HG03469 (cell line): ENCODE measurements at regions not wholly inside any gene's neighbourhood (a gene's known extent, or its start where the extent isn't known, plus 50 kb on each side); places are given as distances from the start of the nearest gene placed in this dataset.

ENCODE experiments used
- ATAC-seq: cut with Tn5 transposase; IDR thresholded peaks from one replicate; pipeline ENCODE4 v1.9.1; 2021; ENCODE audit warnings: mild to moderate bottlenecking, moderate library complexity, moderate number of reproducible peaks; ENCODE audit not compliant: unreplicated experiment

DNA sequence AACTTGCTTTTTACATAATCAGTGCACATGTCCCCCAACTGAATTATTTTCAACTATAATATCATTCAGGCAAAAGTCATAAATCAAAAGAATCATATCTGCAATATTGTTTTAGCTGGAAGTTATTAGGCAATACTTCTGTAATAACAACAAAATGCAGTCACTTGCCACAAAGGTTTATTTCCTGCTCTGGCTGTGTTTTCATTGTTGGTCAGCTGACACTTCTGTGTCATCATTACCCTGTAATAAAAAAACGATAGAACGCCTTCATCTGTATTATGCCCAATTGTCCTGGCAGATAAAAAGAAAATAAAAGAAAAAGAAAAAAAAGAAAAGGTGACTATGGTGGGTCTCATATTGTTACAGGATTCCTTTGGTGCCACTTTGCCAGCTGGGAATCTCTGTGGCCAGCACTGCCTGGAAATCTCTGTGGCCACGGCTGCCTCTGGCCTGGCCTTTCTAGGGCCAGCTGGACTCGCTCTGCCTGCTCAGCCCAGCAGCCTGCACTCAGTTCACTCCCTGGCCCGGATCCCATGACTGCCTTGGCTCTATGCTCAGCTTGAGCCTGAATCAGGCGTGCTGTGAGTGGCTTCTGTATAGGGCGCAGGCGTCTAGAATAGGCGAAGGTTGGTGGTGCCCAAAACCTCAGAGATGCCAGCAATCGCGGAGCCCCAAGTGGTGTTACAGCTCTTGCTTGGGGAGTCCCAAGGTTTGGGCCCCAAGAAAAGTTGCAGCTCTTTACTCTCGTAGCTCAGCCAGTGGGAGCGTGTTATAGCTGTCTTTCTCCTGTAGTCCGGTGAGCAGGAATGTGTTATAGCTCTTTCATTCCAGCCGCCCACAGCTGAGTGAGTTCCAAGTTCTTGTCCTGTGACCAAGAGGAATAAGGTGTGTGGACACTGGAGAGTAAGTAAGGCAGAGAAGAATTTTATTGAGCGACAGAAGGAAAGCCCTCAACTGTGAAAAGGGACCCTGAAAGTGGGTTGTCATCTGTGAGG is 1227.1 kb downstream of the SLITRK1 start:
- ATAC-seq, result no peak

DNA sequence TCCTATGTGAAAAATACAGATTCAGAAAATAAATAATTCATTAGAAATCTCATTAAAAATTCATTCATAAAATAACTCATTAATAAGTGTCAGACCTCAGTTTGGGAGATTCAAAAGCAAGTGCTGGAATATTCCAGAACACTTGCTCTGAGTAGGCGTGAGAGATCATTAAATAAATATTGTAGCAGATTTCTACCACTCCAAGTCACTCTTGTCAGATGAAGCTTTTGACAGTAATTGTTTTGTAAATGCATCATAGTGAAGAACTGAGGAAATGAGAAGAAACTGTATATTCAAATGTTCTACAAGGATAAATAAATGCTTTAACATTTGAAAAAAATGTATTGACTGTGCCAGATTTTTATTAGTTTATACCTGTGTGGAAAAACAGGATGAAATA is 1228.1 kb downstream of the SLITRK1 start:
- no peak for ATAC-seq

DNA sequence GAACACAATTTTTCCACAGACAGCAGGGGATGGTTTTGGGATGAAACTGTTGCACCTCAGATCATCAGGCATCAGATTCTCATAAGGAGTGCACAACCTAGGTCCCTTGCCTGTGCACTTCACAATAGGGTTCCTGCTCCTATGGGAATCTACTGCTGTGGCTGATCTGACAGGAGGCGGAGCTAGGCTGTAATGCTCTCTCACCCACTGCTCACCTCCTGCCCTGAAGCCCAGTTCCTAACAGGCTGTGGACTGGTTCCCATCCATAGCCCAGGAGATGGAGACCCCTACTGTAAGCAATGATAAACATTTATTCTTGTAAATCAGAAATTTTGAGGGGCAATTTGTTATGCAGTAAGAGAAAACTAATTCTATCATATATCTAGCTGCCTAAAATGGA is 1234.7 kb downstream of the SLITRK1 start:
- no peak for ATAC-seq

DNA sequence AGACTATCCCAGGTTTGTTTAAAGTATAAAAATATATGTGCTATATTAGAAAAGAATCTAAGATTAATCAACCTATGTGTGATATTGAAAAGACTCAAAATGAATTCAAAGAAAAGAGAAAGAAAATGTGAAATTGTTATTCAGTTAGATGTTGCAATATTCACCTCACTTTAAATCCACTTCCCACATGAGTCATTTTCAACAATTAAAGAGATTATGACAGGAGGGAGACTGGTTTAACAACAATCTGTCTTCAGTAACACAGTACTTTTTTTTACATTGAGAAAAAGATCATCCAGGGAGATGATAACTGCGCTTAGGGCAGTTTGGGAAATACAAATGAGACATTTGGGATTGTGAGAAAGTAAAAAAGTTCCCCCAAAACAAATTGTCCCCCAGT is 1246.2 kb downstream of the SLITRK1 start:
- ATAC-seq, result no peak

DNA sequence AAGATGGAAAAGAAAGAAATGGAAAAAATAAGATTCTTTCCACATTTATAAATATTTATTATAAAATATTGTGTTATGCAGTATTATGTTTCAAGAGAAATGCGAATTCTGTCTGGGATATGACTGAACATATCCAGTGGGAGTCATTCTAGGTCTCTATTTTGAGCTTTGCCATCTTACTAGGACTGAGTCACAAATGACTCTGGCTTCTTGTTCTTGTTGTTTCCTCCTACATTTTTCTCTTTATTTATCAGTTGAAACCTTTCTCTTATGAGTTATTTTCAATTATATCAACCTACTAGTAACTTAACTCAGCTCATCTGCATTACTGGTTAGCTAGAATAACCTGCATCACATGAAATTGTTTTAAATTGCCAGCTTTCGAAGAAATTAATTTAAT is 1247.3 kb downstream of the SLITRK1 start:
- no peak for ATAC-seq

DNA sequence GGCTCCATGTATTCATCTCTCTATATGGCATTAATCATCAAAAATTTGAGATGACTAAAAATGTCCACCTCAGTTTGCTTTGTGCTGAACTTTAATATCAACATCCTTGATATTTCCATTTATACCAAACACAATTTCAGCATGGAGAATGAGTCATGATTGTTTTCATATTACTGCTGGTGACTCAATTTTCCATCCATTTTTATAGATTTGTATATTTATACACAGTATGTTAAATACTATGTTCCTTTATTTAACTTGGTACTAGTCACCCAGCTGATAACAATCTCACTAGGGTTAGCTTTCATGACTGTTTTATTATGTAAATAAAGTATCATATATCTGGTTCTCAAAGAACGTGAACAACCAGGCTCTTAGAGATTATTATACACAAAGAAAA is 1255.1 kb downstream of the SLITRK1 start:
- no peak for ATAC-seq

DNA sequence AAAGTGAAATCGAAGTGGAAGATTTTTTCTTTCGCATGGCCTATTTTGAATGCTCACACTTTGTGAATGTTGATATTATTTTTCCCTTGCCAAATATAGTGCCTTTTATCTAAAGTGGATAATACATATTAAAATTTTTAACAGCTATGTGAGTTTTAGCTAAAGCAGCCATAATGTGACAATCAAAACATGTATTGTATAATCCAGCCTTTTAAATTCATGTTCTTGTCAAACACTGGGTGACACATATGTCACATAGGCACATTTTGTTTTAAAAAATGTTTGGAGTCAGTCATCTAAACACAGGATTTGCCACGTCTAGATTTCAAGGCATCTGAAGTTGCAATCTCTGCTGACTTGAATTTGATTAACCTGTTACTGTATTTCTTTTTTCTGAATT is 1256.6 kb downstream of the SLITRK1 start:
- no peak for ATAC-seq

DNA sequence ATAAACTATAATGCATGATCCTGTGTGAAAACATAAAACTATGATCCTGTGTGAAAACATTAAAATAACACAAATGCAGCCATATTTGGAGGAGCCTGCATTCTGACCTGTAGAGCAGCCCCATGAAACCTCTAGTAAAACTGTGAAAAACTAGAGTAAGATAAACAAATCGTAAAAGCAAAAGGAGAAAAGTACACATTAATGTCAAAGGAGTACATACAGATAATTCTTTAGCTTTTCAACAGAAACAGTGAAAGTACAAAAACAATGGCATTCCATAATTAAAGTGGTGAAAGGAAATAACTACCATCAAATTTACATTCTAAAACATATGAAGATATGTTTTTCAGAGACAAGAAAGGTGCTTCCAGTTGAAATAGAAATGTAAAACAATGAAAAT is 1267.2 kb downstream of the SLITRK1 start:
- no peak for ATAC-seq

DNA sequence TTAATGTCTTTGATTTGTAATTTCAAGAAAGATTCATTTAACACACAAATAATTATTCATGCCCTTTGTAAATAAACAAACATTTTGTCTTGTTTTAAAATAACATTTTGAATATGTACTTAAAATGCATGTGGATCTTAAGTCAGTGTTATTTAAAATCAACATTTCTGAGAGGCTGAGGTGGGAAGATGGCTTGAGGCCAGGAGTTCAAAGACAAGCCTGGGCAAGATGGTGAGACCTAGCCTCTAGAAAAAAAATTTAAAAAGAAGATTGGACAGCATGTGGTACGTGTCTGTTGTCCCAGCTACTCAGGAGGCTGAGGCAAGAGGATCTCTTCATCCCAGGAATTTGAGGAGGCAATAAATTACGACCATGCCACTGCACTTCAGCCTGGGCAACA is 1268.2 kb downstream of the SLITRK1 start:
- ATAC-seq, result no peak

DNA sequence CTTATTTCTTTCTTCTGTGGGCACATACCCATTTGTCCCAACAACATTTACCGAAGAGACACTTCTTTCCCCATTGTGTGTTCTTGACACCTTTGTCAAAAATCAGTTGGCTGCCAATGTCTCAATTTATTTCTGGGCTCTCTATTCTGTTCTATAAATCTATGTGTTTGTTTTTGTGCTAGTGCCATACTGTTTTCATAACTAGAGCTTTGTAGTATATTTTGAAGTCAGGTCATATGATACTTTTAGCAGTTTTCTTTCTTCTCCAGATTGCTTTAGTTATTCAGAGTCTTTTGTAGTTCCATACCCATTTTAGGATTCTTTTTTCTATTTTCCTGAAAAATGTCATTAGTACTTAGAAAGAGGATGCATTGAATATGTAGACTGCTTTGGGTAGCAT is 1276.3 kb downstream of the SLITRK1 start:
- ATAC-seq, result no peak

DNA sequence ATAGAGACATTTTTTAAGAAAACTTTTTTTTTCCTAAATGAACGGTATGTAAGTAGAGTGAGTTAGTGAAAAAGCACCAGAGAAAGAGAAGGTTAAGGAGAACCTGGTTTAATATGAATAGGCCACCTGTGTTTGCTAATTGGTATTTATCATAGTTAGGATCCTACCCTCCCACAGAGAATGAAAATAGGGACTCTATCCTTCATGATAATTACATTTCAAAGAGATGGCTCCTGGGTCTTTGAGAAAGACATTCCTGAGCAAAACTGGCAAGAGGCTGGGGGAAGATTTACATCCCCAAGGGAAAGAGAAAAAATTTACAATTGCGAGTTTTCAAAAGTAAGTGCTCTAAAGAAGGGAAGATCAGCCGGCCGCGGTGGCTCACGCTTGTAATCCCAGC is 1284.5 kb downstream of the SLITRK1 start:
- no peak for ATAC-seq

DNA sequence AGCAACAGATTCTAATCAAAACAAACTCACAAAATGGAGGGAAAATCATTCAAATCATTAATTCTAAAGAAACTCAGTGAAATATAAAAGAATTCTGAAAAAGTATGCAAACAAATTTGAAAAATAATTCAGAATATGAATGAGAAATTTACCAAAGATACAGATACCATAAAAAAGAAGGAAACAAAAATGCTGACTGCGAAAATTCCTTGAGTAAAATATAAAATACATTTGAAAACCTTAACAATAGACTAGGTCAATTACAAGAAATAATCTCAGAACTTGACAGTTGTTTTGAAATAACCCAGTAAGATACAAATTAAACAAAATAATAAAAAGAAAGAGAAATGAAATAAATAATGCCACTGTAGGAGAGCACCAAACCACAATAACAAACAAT is 1289.0 kb downstream of the SLITRK1 start:
- ATAC-seq, result no peak

DNA sequence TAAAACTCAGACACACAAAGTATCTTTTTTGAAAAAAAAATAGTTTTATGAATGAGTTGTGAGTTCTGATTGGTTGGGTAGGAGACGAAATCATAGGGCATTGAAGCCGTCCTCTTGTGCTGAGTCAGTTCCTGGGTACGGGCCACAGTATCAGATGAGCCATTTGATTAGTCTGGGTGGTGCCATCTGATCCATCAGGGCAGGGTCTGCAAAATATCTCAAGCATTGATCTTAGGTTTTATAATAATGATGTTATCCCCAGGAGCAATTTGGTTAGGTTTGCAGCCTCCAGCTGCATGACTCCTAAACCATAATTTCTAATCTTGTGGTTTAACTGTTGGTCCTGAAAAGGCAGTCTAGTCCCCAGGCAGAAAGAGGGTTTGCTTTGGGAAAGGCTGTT is 1310.6 kb downstream of the SLITRK1 start:
- ATAC-seq, result no peak

DNA sequence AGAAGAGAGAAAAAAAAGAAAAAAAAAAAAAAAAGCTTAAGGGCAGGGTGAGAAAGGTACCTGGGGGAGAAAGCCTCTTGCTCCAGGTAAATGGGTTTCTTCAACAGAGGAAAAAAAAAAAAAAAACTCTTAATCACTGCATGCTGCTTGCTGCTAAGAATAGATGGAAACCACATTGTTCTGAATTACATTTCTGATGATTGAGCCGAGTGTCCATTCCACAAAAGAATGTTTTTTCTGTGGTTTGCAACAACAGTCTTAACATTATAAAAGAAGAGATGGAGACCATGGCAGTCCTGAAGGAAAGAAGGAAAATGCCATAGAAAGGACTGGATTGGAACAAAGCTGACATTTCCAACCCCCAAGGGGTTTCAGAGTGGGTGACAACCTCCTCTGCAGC is 1312.7 kb downstream of the SLITRK1 start:
- no peak for ATAC-seq

DNA sequence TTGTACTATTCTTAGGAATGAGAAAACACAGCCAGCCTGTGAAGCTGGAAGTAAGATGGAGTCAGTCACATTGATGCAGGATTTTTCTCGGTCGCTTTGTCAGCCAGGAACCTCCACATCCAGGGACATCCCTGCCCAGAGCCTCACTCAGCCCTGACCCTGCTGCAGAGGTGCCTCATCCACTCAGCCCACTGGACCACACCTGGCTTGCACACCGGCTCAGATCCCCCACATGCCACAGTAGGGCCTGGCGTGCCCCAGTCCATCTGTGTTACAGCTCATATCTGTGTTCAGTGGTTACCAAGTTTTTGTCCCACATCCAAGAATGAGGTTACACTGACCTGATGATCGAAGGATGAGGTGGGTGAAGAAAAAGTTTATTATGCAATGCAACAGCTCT is 1315.4 kb downstream of the SLITRK1 start:
- no peak for ATAC-seq

DNA sequence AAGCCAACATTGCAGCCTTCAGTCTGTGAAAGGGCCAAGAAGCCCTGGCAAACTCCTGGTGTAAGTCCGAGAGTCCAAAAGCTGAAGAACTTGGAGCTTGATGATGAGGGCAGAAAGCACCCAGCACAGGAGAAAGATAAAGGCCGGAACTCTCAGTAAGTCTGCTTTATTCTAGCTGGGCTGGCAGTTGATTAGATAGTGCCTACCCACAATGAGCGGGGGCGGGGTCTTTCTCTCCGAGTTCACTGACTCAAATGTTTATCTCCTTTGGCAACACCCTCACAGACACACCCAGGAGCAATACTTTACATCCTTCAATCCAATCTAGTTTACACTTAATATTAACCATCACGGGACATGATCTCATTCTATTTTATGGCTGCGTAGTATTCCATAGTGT is 1317.1 kb downstream of the SLITRK1 start:
- ATAC-seq, result no peak

DNA sequence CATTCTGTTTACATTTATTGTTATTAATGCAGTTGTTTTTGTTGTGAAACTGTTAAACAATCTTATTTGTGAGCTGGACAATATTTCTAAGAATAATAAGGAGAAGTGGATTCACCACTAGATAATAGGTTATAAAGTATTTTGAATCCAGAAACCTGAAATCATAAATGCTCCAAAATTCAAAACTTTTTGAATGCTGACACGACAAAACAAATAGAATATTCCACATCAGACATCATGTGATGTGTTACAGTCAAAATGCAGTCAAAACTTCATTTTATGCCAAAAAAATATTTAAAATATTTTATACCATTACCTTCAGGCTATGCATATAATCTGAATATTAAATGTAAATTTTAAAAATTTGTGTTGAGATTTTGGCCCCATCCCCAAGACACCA is 1321.4 kb downstream of the SLITRK1 start:
- no peak for ATAC-seq

DNA sequence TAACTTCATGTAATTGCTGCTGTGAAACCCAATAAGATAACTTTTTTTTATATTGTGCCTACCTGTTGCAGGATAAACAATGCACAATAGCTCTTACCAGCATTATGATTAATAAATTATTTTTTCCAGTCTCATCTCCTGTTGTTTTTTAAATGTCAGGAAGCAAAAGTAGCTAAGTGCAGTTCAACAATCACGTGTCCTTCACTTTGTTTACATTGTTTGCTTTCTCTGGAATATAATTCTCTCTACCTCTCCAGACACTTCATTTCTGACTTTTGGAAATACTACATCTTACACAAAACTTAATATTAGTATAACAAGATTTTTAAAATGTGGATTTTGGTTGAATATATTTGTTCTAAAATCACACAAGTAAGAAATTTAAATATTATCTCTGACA is 1359.4 kb downstream of the SLITRK1 start:
- ATAC-seq, result no peak

DNA sequence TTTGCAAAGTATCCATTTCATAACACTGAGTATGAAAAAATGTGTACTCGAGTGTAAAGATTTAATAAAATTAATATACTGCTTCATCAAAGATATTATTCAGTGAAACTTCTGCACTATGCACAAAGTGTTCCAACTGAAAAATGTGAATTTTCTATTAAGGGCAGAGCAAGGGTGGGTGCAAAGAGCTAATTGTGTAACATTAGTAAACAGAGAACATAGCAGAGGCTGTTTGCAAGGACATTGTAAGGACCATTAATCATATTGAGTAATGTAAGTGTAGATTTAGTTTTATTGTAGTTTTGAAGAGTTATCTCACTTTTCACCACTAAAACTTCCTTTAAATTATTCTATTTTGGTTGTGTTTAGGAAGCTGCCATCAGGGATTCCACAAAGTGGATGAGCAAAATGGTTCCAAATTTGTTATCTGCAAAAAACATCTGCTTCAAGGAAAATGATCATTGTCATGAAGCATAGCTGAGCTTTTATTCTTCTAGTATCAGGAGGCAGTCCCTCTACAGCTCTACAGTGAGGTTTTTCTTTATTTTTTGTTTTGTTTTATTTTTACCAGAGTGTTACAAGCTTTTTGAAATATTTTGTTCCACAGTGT is 1375.4 kb downstream of the SLITRK1 start:
- ATAC-seq, result no peak

DNA sequence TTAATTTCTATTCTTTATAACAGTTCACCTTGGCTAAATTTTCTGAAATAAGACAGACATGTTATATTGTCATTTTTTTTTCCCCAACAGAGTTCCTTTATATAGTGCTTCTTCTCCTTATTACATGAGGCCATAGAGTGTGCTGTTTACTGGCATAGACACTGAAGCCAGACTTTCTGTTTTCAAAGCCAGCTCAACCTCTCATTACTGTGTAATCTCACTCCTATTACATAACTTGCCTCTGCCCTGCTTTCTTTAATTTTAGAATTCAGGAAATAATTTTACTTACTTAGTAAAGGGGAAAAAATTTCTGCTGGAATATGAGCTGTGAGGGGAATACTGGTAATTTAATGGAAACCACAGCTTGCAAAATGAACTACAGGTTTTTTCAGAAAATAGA is 1380.4 kb downstream of the SLITRK1 start:
- ATAC-seq, result no peak

DNA sequence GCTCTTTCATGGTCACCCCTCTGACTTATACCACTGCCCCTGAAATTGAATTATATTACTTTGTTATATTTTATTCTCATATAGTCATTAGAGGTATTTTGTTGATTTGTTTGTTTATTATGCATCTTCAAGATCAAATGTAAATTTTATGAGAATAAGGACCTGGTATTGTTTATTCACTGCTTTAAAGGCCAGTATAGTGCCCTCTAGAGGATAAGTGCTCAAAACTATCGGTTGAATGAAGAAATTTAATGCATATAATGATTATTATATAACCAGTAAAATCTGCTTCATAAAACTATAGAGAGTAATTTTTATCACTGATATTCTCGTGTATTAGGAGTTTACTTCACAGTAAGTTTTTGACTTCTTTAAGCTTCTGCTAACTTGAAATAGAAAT is 1401.9 kb downstream of the SLITRK1 start:
- no peak for ATAC-seq

DNA sequence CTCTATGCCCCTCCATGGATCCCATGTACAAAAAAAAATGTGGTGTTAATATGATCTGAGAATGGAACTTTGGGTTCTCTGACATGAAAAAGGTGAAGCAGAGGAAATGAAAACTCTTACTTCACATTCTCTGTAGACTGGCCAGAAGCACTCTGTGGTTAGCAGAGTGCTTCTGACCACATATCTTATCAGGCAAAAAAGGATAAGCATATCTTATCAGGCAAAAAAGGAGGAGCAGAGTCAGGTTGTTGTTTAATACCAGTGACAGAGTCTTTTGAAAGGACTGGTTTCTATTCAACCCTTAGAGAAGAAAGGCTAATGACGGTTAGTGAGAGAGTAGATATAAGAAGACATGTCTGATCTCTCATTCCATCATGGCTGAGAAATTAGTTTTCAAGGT is 1404.8 kb downstream of the SLITRK1 start:
- ATAC-seq, result no peak
